Panc1 (cell line): ENCODE measurements at regions not wholly inside any gene's neighbourhood (a gene's known extent, or its start where the extent isn't known, plus 50 kb on each side); places are given as distances from the start of the nearest gene placed in this dataset.

Source experiments
- ATAC-seq: fragments of 200-7000 bp; cut with Tn5 transposase; 2 replicates; pipeline ENCODE4 v1.9.1; 2020; ENCODE audit warnings: mild to moderate bottlenecking, moderate library complexity
- BruUV-seq: library from RNA; stranded (reverse); fragments of 400-500 nt; replicated peaks from 2 replicates; lab custom pipeline; 2021; lab: Mats Ljungman, UMichigan
- CTCF ChIA-PET: fragments of 300-600 bp; sonication (Branson Sonifier 250); formaldehyde crosslinking; loops from one replicate; lab custom pipeline; 2022; ENCODE audit warnings: antibody characterized with exemption; lab: Charles Lee
- POLR2A ChIA-PET: fragments of 300-600 bp; sonication (Branson Sonifier 250); formaldehyde crosslinking; loops from one replicate; lab custom pipeline; 2022; ENCODE audit warnings: antibody characterized with exemption; lab: Charles Lee
- DNase-seq: peaks from one replicate; pipeline ENCODE4 v3.0.0-alpha.2; 2010; ENCODE audit warnings: low read depth, low spot score
- H3K27ac ChIP-seq: 2 replicates; pipeline ENCODE4 v1.5.1; 2011; ENCODE audit warnings: mild to moderate bottlenecking, low read length, inconsistent platforms
- H3K27me3 ChIP-seq: fragments of 200-500 bp; sonication (Bioruptor generic); 2 replicates; pipeline ENCODE4 v1.6.0; 2014; ENCODE audit warnings: low read length, inconsistent platforms; ENCODE audit not compliant: control insufficient read depth, insufficient read depth
- H3K36me3 ChIP-seq: fragments of 200-500 bp; sonication (Bioruptor generic); 2 replicates; pipeline ENCODE4 v1.5.1; 2014; ENCODE audit warnings: inconsistent platforms, mild to moderate bottlenecking, low read length, moderate library complexity; ENCODE audit not compliant: control insufficient read depth, insufficient read depth
- H3K4me1 ChIP-seq: 2 replicates; pipeline ENCODE4 v1.5.1; 2011; ENCODE audit warnings: inconsistent platforms, mild to moderate bottlenecking, low read length, moderate library complexity; ENCODE audit not compliant: control insufficient read depth, insufficient read depth
- H3K4me3 ChIP-seq, 2 experiments: 2 replicates each; pipeline ENCODE4 v1.5.1; 2011 to 2012; ENCODE audit warnings: low read depth in 2 of 2, low read length in 2 of 2, mild to moderate bottlenecking in 2 of 2, inconsistent platforms in 1 of 2, moderate library complexity in 1 of 2
- H3K9me3 ChIP-seq: fragments of 200-500 bp; sonication (Bioruptor generic); 2 replicates; pipeline ENCODE4 v1.5.1; 2014; ENCODE audit warnings: low read depth, mild to moderate bottlenecking, inconsistent platforms, low read length, moderate library complexity; ENCODE audit not compliant: control insufficient read depth, insufficient read depth
- POLR2AphosphoS5 ChIP-seq: IDR thresholded peaks from 2 replicates; pipeline ENCODE4 v1.6.1; 2012; ENCODE audit warnings: mild to moderate bottlenecking, low read depth, low read length, moderate library complexity
- SIN3A ChIP-seq: IDR thresholded peaks from 2 replicates; pipeline ENCODE4 v1.6.1; 2012; ENCODE audit warnings: low read depth, mild to moderate bottlenecking, low read length, moderate library complexity, borderline replicate concordance; ENCODE audit not compliant: insufficient read depth
- TCF7L2 ChIP-seq: IDR thresholded peaks from 2 replicates; pipeline ENCODE4 v1.6.1; 2011; ENCODE audit warnings: mild to moderate bottlenecking, low read depth, low read length, inconsistent platforms
- in situ Hi-C: cut with HindIII; loops from 2 replicates; pipeline ENCODE4 v1.10.0; 2016; ENCODE audit warnings: low sequenced_read_pairs, low pct_unique_long_range_greater_than_20kb
- intact Hi-C: fragments of 100-400 bp; cut with micrococcal nuclease; formaldehyde crosslinking; loops from one replicate; pipeline ENCODE4 v1.10.0; 2022; ENCODE audit not compliant: unreplicated experiment
- TF ChIP-seq, protein P1 (sequence below), 2 experiments: IDR thresholded peaks; 2 replicates each; pipeline ENCODE4 v1.6.1; 2011 to 2012; ENCODE audit warnings: low read depth in 2 of 2, control low read depth in 1 of 2, low read length in 1 of 2, mild to moderate bottlenecking in 1 of 2, moderate library complexity in 1 of 2; ENCODE audit not compliant: insufficient read depth in 1 of 2
- TF ChIP-seq, protein P2 (sequence below): fragments of 450-650 bp; IDR thresholded peaks from 2 replicates; pipeline ENCODE4 v1.5.1; 2017; ENCODE audit warnings: mild to moderate bottlenecking

DNA sequence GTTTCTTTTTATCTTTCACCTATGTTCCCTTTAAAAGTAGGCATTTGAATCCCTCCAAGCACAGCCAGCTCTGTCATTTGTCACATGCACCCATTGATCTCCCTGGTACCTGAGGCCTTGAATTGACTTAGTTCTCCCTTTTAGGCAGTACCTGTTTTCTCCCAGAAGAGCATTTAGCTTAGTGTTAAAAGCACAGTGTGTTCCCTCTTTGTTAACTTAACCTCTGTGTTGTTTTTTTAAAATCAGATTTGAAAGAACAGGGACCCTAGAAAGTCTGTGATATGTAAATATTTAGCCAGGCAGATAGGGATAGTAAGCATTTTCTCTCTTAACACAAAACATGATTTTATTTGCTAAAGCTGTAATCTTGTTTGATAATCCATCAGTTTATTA lies 113.8 kb upstream of the SPATA31D4 start:
- DNase-seq (no peak), ATAC-seq (no peak)
- Histone ChIP-seq H3K27me3 (no peaks in the 10 kb centered on the region), H3K36me3 (no peaks in the 10 kb centered on the region), H3K4me3 (no peak overlapping the region), H3K9me3 (no peaks in the 10 kb centered on the region), H3K27ac (no peak overlapping the region), H3K4me1 (no peaks in the 10 kb centered on the region)
- ChIA-PET CTCF (no interaction called here), POLR2A (no interaction called here)
- intact Hi-C loops = no loop called here
- in situ Hi-C loops = no loop called here
- TF ChIP-seq, protein P1, sequence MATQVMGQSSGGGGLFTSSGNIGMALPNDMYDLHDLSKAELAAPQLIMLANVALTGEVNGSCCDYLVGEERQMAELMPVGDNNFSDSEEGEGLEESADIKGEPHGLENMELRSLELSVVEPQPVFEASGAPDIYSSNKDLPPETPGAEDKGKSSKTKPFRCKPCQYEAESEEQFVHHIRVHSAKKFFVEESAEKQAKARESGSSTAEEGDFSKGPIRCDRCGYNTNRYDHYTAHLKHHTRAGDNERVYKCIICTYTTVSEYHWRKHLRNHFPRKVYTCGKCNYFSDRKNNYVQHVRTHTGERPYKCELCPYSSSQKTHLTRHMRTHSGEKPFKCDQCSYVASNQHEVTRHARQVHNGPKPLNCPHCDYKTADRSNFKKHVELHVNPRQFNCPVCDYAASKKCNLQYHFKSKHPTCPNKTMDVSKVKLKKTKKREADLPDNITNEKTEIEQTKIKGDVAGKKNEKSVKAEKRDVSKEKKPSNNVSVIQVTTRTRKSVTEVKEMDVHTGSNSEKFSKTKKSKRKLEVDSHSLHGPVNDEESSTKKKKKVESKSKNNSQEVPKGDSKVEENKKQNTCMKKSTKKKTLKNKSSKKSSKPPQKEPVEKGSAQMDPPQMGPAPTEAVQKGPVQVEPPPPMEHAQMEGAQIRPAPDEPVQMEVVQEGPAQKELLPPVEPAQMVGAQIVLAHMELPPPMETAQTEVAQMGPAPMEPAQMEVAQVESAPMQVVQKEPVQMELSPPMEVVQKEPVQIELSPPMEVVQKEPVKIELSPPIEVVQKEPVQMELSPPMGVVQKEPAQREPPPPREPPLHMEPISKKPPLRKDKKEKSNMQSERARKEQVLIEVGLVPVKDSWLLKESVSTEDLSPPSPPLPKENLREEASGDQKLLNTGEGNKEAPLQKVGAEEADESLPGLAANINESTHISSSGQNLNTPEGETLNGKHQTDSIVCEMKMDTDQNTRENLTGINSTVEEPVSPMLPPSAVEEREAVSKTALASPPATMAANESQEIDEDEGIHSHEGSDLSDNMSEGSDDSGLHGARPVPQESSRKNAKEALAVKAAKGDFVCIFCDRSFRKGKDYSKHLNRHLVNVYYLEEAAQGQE (IDR thresholded peaks at IDR 0.05; ENCODE audit: insufficient read depth in 1 of 2, low read depth in 2 of 2, low read length in 1 of 2) = no peak
- TF ChIP-seq, protein P2, sequence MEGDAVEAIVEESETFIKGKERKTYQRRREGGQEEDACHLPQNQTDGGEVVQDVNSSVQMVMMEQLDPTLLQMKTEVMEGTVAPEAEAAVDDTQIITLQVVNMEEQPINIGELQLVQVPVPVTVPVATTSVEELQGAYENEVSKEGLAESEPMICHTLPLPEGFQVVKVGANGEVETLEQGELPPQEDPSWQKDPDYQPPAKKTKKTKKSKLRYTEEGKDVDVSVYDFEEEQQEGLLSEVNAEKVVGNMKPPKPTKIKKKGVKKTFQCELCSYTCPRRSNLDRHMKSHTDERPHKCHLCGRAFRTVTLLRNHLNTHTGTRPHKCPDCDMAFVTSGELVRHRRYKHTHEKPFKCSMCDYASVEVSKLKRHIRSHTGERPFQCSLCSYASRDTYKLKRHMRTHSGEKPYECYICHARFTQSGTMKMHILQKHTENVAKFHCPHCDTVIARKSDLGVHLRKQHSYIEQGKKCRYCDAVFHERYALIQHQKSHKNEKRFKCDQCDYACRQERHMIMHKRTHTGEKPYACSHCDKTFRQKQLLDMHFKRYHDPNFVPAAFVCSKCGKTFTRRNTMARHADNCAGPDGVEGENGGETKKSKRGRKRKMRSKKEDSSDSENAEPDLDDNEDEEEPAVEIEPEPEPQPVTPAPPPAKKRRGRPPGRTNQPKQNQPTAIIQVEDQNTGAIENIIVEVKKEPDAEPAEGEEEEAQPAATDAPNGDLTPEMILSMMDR = no peak
- TF ChIP-seq POLR2AphosphoS5 = no peak
- TF ChIP-seq SIN3A = no peak
- TF ChIP-seq TCF7L2 = no peak
- BruUV-seq = no TSS peak

DNA sequence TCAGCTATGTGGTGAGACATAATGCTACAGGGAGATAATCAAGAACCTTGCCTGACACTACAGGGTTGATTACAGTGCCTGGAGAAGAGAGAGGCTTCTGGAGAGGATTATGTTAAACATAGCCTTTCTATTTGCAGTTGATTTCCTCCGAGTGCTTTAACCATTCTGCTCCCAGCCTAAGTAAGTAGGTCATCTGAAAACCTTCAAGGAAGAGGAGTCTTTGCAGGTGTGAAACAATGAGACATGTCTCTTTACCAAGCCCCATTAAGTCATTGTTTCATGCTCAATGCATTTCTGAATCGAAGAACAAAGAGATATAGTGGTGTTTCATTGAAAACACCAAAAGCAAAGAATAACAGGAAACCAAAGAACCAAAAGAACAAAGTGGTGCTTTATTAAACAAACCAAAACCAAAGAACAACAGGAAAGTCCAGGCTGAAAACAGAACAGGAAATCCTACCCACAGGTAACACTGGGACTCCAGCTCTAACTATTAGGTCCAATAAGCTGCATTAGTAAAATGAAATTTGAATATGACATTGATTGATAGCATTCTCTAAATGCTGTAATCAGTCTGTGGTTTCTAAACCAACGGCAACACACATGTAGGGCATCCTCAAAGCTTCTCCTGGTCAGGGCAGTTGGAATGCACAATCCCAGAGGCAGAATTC lies 113.3 kb upstream of the SPATA31D4 start:
- H3K4me1 ChIP-seq = no peaks in the 10 kb centered on the region
- intact Hi-C loops (no loop called here), in situ Hi-C loops (no loop called here)
- no peak for DNase-seq
- BruUV-seq = no TSS peak
- no peak for ATAC-seq
- no peaks in the 10 kb centered on the region for H3K27me3 ChIP-seq
- no peaks in the 10 kb centered on the region for H3K36me3 ChIP-seq
- no peak overlapping the region for H3K27ac ChIP-seq
- ChIA-PET CTCF (no interaction called here), POLR2A (no interaction called here)
- no peak overlapping the region for H3K4me3 ChIP-seq
- H3K9me3 ChIP-seq = no peaks in the 10 kb centered on the region
- TF ChIP-seq, protein P2 = no peak
- TF ChIP-seq TCF7L2 (no peak), SIN3A (no peak), POLR2AphosphoS5 (no peak)
- TF ChIP-seq, protein P1 (IDR thresholded peaks at IDR 0.05; ENCODE audit: insufficient read depth in 1 of 2, low read depth in 2 of 2, low read length in 1 of 2) = no peak
